H1 (cell line): ENCODE measurements at regions not wholly inside any gene's neighbourhood (a gene's known extent, or its start where the extent isn't known, plus 50 kb on each side); places are given as distances from the start of the nearest gene placed in this dataset.
A peak's percentile ranks its signal among the peaks of the same experiment; 100 is the strongest.

Source experiments
- CTCF ChIA-PET: fragments of 300-600 bp; sonication (Branson Sonifier 250); formaldehyde crosslinking; loops from one replicate; lab custom pipeline; 2021; ENCODE audit not compliant: partially characterized antibody; lab: Charles Lee
- POLR2A ChIA-PET: fragments of 300-600 bp; sonication (Branson Sonifier 250); formaldehyde crosslinking; loops from one replicate; lab custom pipeline; 2021; ENCODE audit warnings: inconsistent platforms; ENCODE audit not compliant: partially characterized antibody; lab: Charles Lee
- DNase-seq, 2 experiments: peaks; one replicate each; pipeline versions ENCODE4 v3.0.0 to v3.0.0-alpha.2; 2010 to 2022; ENCODE audit warnings: low spot score in 2 of 2, low read depth in 1 of 2, mixed read lengths in 1 of 2
- FAIRE-seq: peaks from 2 replicates; lab custom pipeline; 2011; peaks lifted over from hg19 to GRCh38; lab: Jason Lieb, UNC
- H2AFZ ChIP-seq: 2 replicates; pipeline ENCODE4 v1.8.1; 2012; ENCODE audit warnings: low read length, inconsistent platforms
- H2AK5ac ChIP-seq: 2 replicates; pipeline ENCODE4 v1.6.1; 2013; ENCODE audit warnings: low read depth, low read length
- H2BK120ac ChIP-seq: replicated peaks from 2 replicates; pipeline ENCODE3; 2013; ENCODE audit warnings: low read depth, low read length, inconsistent platforms
- H2BK12ac ChIP-seq: 2 replicates; pipeline ENCODE4 v1.6.1; 2013; ENCODE audit warnings: low read depth, low read length
- H2BK15ac ChIP-seq: 2 replicates; pipeline ENCODE4 v1.6.1; 2013; ENCODE audit warnings: low read length
- H2BK20ac ChIP-seq: 2 replicates; pipeline ENCODE4 v1.6.1; 2013; ENCODE audit warnings: low read length
- H2BK5ac ChIP-seq: 2 replicates; pipeline ENCODE4 v1.6.1; 2013; ENCODE audit warnings: low read depth, low read length
- H3K14ac ChIP-seq: 2 replicates; pipeline ENCODE4 v1.6.1; 2013; ENCODE audit warnings: inconsistent platforms; ENCODE audit not compliant: insufficient read length
- H3K18ac ChIP-seq: 2 replicates; pipeline ENCODE4 v1.6.1; 2013; ENCODE audit warnings: low read length; ENCODE audit errors: extremely low read depth
- H3K23ac ChIP-seq: 2 replicates; pipeline ENCODE4 v1.6.1; 2013; ENCODE audit warnings: inconsistent platforms; ENCODE audit not compliant: insufficient read length
- H3K23me2 ChIP-seq: 2 replicates; pipeline ENCODE4 v1.6.1; 2013; ENCODE audit warnings: low read depth, low read length
- H3K27ac ChIP-seq: 2 replicates; pipeline ENCODE4 v1.6.1; 2011; ENCODE audit warnings: low read depth, low read length, inconsistent platforms
- H3K27me3 ChIP-seq, 4 experiments: replicated peaks in 1 of 4; 1 replicate in 1 of 4; 2 replicates in 3 of 4; pipeline versions ENCODE4 v1.6.1 to v1.8.1; 2011 to 2013; ENCODE audit warnings: low read length in 3 of 4, mild to moderate bottlenecking in 3 of 4, inconsistent platforms in 2 of 4, mixed read lengths in 2 of 4, moderate library complexity in 1 of 4; ENCODE audit not compliant: control insufficient read depth in 3 of 4, insufficient read depth in 3 of 4; ENCODE audit errors: extremely low read depth in 1 of 4
- H3K36me3 ChIP-seq, 4 experiments: 2 replicates each; pipeline versions ENCODE4 v1.6.1 to v1.8.1; 2011 to 2013; ENCODE audit warnings: mild to moderate bottlenecking in 4 of 4, low read length in 3 of 4, moderate library complexity in 2 of 4, control low read depth in 1 of 4, inconsistent platforms in 1 of 4; ENCODE audit not compliant: insufficient read depth in 4 of 4, control insufficient read depth in 2 of 4
- H3K4ac ChIP-seq: replicated peaks from 2 replicates; pipeline ENCODE3; 2013; ENCODE audit warnings: low read length, low read depth, mixed read lengths, inconsistent platforms; ENCODE audit not compliant: insufficient read length
- H3K4me1 ChIP-seq, 4 experiments: replicated peaks in 1 of 4; 1 replicate in 1 of 4; 2 replicates in 3 of 4; pipeline versions ENCODE4 v1.6.1 to v1.8.1; 2011 to 2013; ENCODE audit warnings: low read length in 3 of 4, inconsistent platforms in 2 of 4, mixed read lengths in 1 of 4; ENCODE audit not compliant: insufficient read depth in 4 of 4, control insufficient read depth in 3 of 4
- H3K4me2 ChIP-seq, 2 experiments: 2 replicates each; pipeline versions ENCODE4 v1.6.1 to v1.8.1; 2011 to 2013; ENCODE audit warnings: low read depth in 2 of 2, low read length in 2 of 2, control low read depth in 1 of 2, inconsistent platforms in 1 of 2, mild to moderate bottlenecking in 1 of 2; ENCODE audit not compliant: insufficient read depth in 1 of 2
- H3K4me3 ChIP-seq, 4 experiments: fragments of 200-600, 300-600 bp in 1 of 4; sonication (generic), shearing (Covaris generic), sonication (Bioruptor Twin) in 1 of 4; 2 replicates each; pipeline versions ENCODE4 v1.5.1 to v1.8.1; 2011 to 2016; ENCODE audit warnings: low read length in 4 of 4, low read depth in 3 of 4, control low read depth in 2 of 4, inconsistent platforms in 2 of 4, mild to moderate bottlenecking in 2 of 4, mixed read lengths in 1 of 4, moderate library complexity in 1 of 4; ENCODE audit not compliant: insufficient read depth in 2 of 4; ENCODE audit errors: extremely low read depth in 1 of 4
- H3K56ac ChIP-seq: replicated peaks from 2 replicates; pipeline ENCODE3; 2013; ENCODE audit warnings: low read depth, mild to moderate bottlenecking, mixed read lengths, low read length, inconsistent platforms; ENCODE audit not compliant: insufficient read length
- H3K79me1 ChIP-seq: 2 replicates; pipeline ENCODE4 v1.6.1; 2013; ENCODE audit warnings: low read depth, low read length, control low read depth
- H3K79me2 ChIP-seq, 2 experiments: 2 replicates each; pipeline versions ENCODE4 v1.6.1 to v1.8.1; 2012 to 2013; ENCODE audit warnings: low read length in 2 of 2, mild to moderate bottlenecking in 2 of 2, inconsistent platforms in 1 of 2; ENCODE audit not compliant: insufficient read depth in 2 of 2, control insufficient read depth in 1 of 2
- H3K9ac ChIP-seq, 4 experiments: replicated peaks in 1 of 4; 1 replicate in 1 of 4; 2 replicates in 3 of 4; pipeline versions ENCODE4 v1.6.1 to v1.8.1; 2011 to 2013; ENCODE audit warnings: low read depth in 3 of 4, low read length in 3 of 4, control low read depth in 2 of 4, mild to moderate bottlenecking in 2 of 4, moderate library complexity in 2 of 4, inconsistent platforms in 1 of 4; ENCODE audit errors: extremely low read depth in 1 of 4
- H3K9me3 ChIP-seq, 2 experiments: 2 replicates each; pipeline versions ENCODE4 v1.6.1 to v1.8.1; 2012 to 2013; ENCODE audit warnings: mild to moderate bottlenecking in 2 of 2, moderate library complexity in 2 of 2, control low read depth in 1 of 2, inconsistent platforms in 1 of 2, low read depth in 1 of 2, low read length in 1 of 2, mixed read lengths in 1 of 2; ENCODE audit not compliant: insufficient read depth in 2 of 2
- H4K20me1 ChIP-seq, 2 experiments: replicated peaks in 1 of 2; 2 replicates each; pipeline versions ENCODE3 to v1.8.1; 2011 to 2013; ENCODE audit warnings: inconsistent platforms in 2 of 2, low read length in 2 of 2, mild to moderate bottlenecking in 1 of 2; ENCODE audit not compliant: insufficient read depth in 2 of 2, control insufficient read depth in 1 of 2
- H4K5ac ChIP-seq: 2 replicates; pipeline ENCODE4 v1.6.1; 2013; ENCODE audit warnings: low read length, low read depth, mixed read lengths, inconsistent platforms; ENCODE audit not compliant: insufficient read length
- H4K8ac ChIP-seq: 2 replicates; pipeline ENCODE4 v1.8.0; 2013; ENCODE audit warnings: mild to moderate bottlenecking, moderate library complexity, low read length, inconsistent platforms; ENCODE audit not compliant: insufficient read depth; ENCODE audit errors: extremely low read depth
- H4K91ac ChIP-seq: replicated peaks from 2 replicates; pipeline ENCODE3; 2013; ENCODE audit warnings: low read length, mixed read lengths, inconsistent platforms; ENCODE audit not compliant: insufficient read length
- CHD2 ChIP-seq: IDR thresholded peaks from 2 replicates; pipeline ENCODE4 v1.6.1; 2012; ENCODE audit warnings: low read length, improper control_type of control experiment
- CREB1 ChIP-seq: IDR thresholded peaks from 2 replicates; pipeline ENCODE4 v1.6.1; 2012; ENCODE audit warnings: inconsistent platforms
- CTBP2 ChIP-seq: IDR thresholded peaks from 2 replicates; pipeline ENCODE4 v1.7.0; 2011; ENCODE audit warnings: borderline replicate concordance, mild to moderate bottlenecking, moderate library complexity, mixed read lengths, low read length; ENCODE audit not compliant: insufficient read depth, insufficient read length
- EP300 ChIP-seq, 2 experiments: IDR thresholded peaks; 1 replicate in 1 of 2; 2 replicates in 1 of 2; pipeline ENCODE4 v1.6.1; 2011 to 2012; ENCODE audit warnings: low read depth in 2 of 2, low read length in 2 of 2, mild to moderate bottlenecking in 2 of 2, borderline replicate concordance in 1 of 2, inconsistent platforms in 1 of 2, moderate library complexity in 1 of 2
- EZH2 ChIP-seq: fragments of 200-600 bp; sonication (generic); IDR thresholded peaks from 2 replicates; pipeline ENCODE4 v1.7.1; 2012; ENCODE audit warnings: low read depth, mild to moderate bottlenecking, moderate library complexity, low read length, inconsistent platforms; ENCODE audit not compliant: severe bottlenecking
- KDM4A ChIP-seq: IDR thresholded peaks from one replicate; pipeline ENCODE4 v1.7.1; 2012; ENCODE audit warnings: low read depth, mild to moderate bottlenecking, moderate library complexity, low read length, inconsistent platforms; ENCODE audit not compliant: severe bottlenecking
- PHF8 ChIP-seq: fragments of 200-600 bp; sonication (generic); conservative IDR thresholded peaks from 2 replicates; pipeline ENCODE4 v1.7.1; 2012; ENCODE audit warnings: low read depth, mild to moderate bottlenecking, inconsistent platforms, low read length, moderate library complexity
- POLR2AphosphoS5 ChIP-seq: IDR thresholded peaks from 2 replicates; pipeline ENCODE4 v1.6.1; 2011; ENCODE audit warnings: low read depth, low read length
- RFX5 ChIP-seq: IDR thresholded peaks from 2 replicates; pipeline ENCODE4 v1.6.1; 2011; ENCODE audit warnings: low read depth, low read length, improper control_type of control experiment, borderline replicate concordance
- SRF ChIP-seq: IDR thresholded peaks from 2 replicates; pipeline ENCODE4 v1.6.1; 2011; ENCODE audit warnings: mild to moderate bottlenecking, low read depth, low read length, moderate library complexity
- WGBS, 2 experiments: shearing (Covaris generic) in 1 of 2; methylation state at CpG; one replicate each; pipeline versions ENCODE4 v1.1.6 to v1.1.7; 2013 to 2015; ENCODE audit warnings: low lambda C conversion rate in 2 of 2, mixed read lengths in 2 of 2, inconsistent platforms in 1 of 2, low coverage in 1 of 2, missing lambda C conversion rate in 1 of 2; ENCODE audit not compliant: insufficient replicate concordance in 2 of 2, insufficient coverage in 1 of 2, insufficient read length in 1 of 2; ENCODE audit errors: extremely low coverage in 1 of 2, missing lambda C conversion rate in 1 of 2; 5-methylcytosine and 5-hydroxymethylcytosine counted together
- TF ChIP-seq, protein P1 (sequence below): IDR thresholded peaks from 2 replicates; pipeline ENCODE4 v1.6.1; 2012; ENCODE audit warnings: inconsistent platforms
- TF ChIP-seq, protein P2 (sequence below), 3 experiments: IDR thresholded peaks; 1 replicate in 2 of 3; 2 replicates in 1 of 3; pipeline versions ENCODE4 v1.5.1 to v1.6.1; 2011; ENCODE audit warnings: low read length in 3 of 3, mild to moderate bottlenecking in 3 of 3, inconsistent platforms in 2 of 3, low read depth in 1 of 3, moderate library complexity in 1 of 3; ENCODE audit not compliant: insufficient read depth in 1 of 3; ENCODE audit errors: control extremely low read depth in 1 of 3

DNA sequence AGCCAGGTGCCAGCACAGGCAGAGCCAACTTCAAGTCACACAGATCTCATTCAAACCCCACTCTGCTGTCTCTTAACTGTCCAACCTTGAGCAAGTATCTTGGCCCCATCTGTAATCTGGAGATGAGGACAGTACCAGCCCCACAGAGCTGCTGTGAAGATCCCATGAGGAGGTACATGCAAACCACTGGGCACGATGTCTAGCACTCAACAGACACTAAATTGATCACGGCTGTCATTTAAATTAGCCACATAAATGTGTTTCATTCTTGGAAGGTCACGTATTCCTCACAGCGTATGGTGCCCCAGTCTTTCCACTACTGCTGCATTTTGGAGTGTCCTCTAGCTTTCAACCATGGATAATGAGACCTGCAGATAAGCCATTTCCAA lies 167.6 kb upstream of the ID2 start:
- Histone ChIP-seq H3K9ac (no peak overlapping the region), H4K8ac (peak overlapping the region; percentile 1; the same call in 1 of the 2 replicates), H3K79me2 (no peaks in the 10 kb centered on the region), H4K20me1 (no peaks in the 10 kb centered on the region), H3K4me2 (no peak overlapping the region), H3K4ac (no peak overlapping the region), H3K23me2 (no peaks in the 10 kb centered on the region), H3K79me1 (no peaks in the 10 kb centered on the region), H4K5ac (no peak overlapping the region), H3K56ac (no peak overlapping the region), H3K4me1 (no peaks in the 10 kb centered on the region), H2AFZ (no peak overlapping the region), H3K23ac (no peak overlapping the region), H2BK5ac (no peak overlapping the region), H3K18ac (no peak overlapping the region; the same call in 1 of the 2 replicates), H2AK5ac (no peak overlapping the region), H3K36me3 (no peaks in the 10 kb centered on the region), H3K4me3 (no peak overlapping the region), H3K27me3 (no peaks in the 10 kb centered on the region), H2BK20ac (no peak overlapping the region), H2BK15ac (no peak overlapping the region), H2BK120ac (no peak overlapping the region), H3K9me3 (peaks cover 0 to 15% of the 10 kb centered on the region in 2 experiments; a peak in 2 of 4 replicates), H2BK12ac (no peak overlapping the region), H3K14ac (no peak overlapping the region), H3K27ac (no peak overlapping the region), H4K91ac (no peak overlapping the region)
- DNase-seq: no peak
- FAIRE-seq: no peak
- ChIA-PET CTCF (no interaction called here), POLR2A (no interaction called here)
- WGBS, 2 experiments: 93% methylated on average over 4 of the region's 4 CpGs; no CpG with 5 or more reads in 1 of the 2 experiments
- TF ChIP-seq KDM4A (no peak), EZH2 (no peak), SRF (no peak), EP300 (IDR thresholded peaks at IDR 0.05; ENCODE audit: borderline replicate concordance in 1 of 2, low read depth in 2 of 2, low read length in 2 of 2) (no peak), CTBP2 (no peak), RFX5 (no peak), PHF8 (no peak), POLR2AphosphoS5 (no peak), CREB1 (no peak), CHD2 (no peak)
- TF ChIP-seq, protein P1, sequence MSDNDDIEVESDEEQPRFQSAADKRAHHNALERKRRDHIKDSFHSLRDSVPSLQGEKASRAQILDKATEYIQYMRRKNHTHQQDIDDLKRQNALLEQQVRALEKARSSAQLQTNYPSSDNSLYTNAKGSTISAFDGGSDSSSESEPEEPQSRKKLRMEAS: no peak
- TF ChIP-seq, protein P2, sequence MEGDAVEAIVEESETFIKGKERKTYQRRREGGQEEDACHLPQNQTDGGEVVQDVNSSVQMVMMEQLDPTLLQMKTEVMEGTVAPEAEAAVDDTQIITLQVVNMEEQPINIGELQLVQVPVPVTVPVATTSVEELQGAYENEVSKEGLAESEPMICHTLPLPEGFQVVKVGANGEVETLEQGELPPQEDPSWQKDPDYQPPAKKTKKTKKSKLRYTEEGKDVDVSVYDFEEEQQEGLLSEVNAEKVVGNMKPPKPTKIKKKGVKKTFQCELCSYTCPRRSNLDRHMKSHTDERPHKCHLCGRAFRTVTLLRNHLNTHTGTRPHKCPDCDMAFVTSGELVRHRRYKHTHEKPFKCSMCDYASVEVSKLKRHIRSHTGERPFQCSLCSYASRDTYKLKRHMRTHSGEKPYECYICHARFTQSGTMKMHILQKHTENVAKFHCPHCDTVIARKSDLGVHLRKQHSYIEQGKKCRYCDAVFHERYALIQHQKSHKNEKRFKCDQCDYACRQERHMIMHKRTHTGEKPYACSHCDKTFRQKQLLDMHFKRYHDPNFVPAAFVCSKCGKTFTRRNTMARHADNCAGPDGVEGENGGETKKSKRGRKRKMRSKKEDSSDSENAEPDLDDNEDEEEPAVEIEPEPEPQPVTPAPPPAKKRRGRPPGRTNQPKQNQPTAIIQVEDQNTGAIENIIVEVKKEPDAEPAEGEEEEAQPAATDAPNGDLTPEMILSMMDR (IDR thresholded peaks at IDR 0.05; ENCODE audit: control extremely low read depth in 1 of 3, insufficient read depth in 1 of 3, low read depth in 1 of 3, low read length in 3 of 3): no peak
